Medulla oblongata (tissue), 1 donor: ENCODE measurements at regions not wholly inside any gene's neighbourhood (a gene's known extent, or its start where the extent isn't known, plus 50 kb on each side); places are given as distances from the start of the nearest gene placed in this dataset.

Source experiments
- DNase-seq: peaks from one replicate; pipeline ENCODE4 v3.0.0-alpha.2; 2015; ENCODE audit errors: extremely low spot score

DNA sequence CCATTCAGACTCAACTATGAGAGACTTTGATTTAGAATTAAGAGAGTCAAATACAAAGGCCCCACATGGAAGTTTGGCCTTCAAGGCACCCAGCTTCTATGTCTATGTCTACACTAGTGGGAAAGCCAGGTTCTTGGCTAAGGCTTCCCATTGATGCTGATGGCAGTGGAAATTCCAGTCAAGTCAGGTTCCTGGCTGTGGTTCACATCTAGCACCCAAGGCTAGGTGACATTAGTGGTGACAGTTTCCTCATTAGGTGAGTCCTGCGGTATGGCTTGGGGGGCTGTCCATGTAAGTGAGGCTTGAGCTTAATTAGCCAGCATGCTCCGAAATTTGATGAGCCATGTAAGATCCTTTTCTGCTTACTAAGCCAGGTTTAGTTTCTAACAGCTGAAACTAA lies 460.9 kb downstream of the RMST start:
- no peak for DNase-seq

DNA sequence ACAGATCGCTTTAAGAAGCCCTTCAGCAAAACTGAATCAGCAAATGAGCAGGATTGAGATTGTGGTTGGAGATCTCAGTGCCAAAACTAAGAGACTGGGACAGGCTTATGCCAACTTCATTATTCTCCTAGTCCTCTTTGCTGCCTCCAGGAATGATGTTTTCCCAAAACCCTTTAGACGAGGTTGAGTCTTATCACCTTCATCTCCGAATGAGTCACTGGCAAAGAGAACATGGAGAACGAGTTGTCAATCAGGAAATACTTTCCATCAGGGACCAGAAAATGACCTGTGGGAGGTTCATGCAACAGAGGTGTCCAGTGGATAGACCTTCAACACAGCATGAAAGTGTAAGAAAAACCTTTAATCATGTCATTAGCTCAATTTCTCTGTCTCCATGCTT lies 461.5 kb downstream of the RMST start:
- DNase-seq, result no peak

DNA sequence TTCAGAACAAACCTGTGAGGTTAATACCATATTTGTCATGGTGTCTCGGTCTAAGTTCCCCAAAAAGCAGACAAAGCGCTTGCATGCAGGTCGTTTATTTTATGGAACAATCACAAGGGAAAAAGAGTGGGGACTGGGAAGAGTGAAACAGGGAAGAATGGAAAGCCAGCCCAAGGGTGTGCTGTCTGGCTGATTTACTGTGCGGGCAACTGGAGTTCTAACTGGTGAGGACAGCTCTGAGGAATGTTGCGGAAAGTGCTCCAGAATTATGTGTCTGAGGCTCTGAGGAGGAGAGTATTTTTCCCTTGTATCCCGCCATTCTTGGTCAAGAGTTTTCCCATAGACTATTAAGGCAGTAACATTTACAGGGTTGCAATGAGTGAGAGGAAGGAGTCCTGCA lies 465.4 kb downstream of the RMST start:
- DNase-seq, result no peak

DNA sequence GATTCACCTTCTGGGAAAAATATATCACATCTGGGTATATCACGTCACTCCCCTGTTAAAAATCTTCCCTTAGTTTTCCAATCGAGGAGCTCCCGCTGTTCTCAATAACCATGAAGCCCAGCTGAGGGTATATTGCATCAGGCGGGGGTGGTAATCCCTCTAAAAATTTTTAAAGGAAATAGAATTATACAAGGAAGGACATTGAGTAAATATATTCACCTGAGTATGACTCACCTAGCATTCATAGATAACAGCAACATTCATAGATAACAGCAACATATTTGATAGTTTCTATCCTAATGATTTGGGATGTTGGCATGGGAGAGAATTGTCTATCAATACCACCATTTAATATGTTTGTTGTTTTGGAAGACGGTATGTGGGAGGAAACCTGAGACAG lies 473.6 kb downstream of the RMST start:
- no peak for DNase-seq

DNA sequence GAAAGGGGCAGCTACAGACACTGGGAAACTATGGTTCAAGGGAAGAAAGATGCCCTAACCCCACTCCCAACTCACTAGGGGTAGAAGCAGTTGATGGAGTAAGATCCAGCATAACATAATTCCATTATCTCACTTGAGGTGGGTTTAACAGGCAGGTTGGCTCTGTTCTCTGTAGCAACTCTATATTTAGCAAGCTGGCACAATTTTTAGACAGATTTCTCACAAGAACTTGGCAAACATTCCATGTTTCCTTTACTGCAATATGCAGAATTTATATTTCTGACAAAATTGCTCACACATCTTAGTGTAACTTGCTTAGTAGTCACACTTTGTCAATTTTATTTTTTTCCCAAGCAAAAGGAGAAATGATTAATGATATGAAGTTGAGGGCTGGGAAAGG lies 475.4 kb downstream of the RMST start:
- DNase-seq, result no peak

DNA sequence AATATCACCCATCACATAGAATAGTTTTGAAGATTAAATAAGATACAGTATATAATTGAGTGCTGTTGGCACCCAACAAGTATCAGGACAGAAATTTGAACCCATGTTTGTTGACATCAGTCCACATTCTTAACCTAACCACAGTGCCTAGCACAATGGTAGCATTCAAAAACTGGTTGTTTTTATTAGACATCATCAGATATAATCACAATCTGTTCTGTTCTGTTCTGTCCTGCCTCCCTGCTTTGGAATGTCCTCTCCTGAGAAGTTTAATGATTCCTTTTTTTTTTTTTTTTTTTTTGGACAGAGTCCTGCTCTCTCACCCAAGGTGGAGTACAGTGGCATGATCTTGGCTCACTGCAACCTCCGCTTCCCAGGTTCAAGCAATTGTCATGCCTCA lies 476.6 kb downstream of the RMST start:
- DNase-seq, result no peak

DNA sequence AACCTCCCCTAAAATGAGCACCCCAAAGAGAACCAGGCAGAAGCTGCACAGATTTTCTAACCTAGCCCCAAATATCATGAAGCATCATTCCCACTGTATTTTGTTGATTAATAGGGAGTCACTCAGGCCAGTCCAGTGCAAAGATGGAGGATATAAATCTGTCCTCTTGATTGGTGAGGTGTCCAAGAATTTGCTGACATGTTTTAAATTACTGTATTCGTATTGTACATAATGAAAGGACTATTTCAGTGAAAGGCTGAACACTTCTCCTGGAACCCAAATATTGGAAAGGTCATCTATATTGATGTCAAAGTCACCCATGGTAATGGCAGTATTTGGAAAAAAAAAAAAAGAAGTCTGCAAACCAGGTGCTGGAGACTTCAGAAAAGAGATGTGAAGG lies 477.5 kb downstream of the RMST start:
- no peak for DNase-seq

DNA sequence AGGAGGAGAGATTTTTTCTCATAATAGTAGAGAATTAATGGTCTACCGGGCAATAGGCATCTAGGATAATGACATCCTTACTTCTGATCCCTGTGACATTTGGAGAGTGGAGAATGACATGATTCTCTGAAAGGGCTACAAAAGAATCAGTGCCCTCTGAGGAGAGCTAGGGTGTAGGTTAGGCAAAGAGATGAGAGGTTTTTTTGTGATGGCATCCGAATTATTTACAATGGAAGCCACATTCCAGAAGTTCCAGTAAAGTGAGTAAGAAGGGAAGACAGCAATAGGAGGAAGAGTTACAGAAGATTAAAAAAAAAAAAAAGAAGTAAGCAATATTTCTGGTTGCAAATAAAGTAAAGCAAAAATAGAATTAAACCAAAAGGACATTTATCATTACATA lies 478.0 kb downstream of the RMST start:
- DNase-seq, result no peak

DNA sequence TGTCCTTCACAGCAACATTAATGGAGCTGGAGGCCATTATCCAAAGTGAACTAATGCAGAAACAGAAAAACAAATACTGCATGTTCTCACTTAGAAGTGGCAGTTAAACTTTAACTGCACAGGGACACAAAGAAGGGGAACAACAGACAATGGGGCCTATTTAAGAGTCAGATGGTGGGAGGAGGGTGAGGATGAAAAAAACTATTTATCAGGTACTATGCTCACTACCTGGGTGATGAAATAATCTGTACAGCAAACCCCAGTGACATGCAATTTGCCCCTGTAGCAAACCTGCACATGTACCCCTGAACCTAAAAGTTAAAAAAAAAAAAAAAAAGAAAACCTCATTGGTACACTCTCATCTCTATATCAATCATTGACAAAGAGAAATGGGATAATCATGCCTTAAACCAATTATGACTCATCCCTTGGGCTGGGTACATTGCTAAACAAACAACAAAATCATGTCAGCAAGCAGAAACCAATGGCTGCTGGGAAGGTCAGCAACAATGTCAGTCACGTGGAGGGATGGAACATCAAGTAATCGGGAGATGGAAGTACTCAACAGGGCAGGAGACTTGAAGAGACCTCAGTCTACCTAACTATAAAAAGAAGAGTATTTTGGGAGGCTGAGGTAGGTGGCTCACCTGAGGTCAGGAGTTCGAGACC lies 479.2 kb downstream of the RMST start:
- no peak for DNase-seq

DNA sequence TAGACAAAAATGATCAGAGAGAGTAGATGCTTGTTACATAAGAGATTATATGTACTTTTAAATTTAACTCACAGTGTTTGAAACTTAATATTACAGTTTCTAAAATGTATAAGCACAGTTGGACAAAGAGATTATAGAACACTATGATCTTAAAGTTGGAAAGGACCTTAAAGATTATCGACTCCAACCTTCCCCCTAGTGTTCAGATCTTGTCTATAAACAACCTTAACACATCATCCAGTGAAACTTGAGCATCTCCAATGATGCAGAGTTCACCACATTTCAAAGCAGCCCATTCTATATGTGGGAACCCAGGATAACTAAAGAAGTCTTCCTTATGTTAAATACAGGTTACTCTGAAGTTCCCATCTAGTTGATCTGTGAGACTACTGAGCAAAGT lies 480.8 kb downstream of the RMST start:
- no peak for DNase-seq

DNA sequence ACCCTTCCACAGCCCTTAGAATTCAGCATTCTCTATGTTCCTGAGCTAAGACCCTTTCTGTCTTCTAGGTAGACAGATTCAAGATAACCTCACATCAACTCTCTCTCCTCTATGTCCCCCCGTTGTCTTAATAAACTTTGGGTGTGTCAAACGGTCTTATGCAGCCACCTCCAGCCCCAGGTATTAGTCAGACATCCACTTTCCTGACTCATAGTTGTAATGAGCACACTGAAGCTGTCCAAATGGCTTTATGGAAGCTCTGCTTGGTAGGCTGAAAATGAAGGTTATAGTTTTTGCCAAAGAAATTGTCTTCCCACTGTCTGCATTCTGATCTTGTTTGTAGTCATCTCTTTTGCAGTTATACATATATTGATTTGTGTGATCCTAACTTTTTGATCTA lies 482.0 kb downstream of the RMST start:
- no peak for DNase-seq

DNA sequence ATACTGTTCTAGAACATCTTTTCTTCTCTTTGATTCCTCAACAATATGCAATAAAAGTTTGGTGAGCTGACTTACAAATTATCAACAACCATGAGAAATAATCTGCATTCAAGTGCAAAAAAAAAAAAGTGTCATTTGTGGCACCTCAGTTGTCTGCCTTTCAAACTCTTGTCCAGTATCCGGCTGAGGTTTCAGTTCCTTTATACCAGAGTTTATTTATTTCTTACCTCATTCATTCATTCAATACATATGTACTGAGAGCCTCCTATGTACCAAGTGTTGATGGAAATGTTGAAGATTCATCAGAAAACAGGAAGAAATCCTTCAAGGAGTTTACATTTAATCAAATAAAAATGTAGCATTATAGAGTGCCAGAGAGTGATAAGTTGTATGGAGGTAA lies 484.1 kb downstream of the RMST start:
- DNase-seq, result no peak

DNA sequence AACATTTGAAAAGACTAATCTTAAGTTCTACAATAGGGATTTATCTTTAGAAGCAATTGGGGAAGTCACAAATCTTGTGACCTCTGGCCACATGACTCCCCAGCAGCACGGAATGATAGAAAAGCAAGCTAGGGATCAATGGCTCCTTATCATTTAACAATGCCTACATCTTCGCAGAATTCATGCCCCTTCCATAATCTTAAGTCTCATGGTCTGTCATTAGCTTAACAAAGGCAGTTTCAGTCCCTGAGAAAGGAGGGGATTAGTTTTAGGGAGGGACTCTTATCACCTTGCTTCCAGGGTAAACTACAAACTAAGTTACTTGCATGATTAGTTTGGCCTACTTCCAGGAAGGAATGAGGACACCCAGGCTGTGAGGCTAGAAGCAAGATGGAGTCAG lies 486.0 kb downstream of the RMST start:
- DNase-seq, result no peak

DNA sequence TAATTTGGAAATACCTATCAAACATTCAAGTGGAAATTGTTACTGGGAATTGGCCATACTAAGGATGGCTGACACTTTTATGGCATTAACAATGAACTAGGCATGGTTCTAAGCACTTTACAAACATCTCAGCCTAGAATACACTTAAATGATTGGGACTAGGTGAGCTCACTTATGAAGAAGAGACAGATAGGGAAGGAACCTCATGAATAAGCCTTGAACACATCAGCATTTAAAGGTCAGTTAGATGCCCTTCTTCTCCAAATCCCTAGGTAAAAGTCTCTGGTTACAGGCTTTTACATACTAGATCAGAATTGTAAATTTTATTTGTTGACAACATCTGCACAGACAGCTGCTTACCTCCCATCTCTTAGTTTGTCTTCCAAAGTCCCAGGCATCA lies 488.6 kb downstream of the RMST start:
- DNase-seq, result no peak

DNA sequence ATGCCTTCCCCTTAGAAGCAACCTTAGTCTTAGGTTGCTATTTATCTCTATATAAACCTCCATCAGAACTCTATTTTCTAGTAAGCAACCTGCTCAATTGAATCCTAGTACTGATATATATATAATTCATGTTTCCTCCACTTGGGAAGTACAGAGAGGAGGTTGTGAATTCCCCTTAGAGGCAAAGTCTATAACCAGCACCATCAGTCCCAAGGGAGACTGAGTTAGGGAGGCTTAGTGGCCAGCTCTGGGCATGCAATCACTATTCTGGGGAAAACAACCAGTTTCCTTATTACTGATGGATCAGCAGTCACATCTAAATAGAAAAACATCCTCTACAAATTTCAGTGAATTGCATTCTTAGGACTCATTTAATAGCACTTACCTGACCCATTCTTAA lies 489.1 kb downstream of the RMST start:
- no peak for DNase-seq

DNA sequence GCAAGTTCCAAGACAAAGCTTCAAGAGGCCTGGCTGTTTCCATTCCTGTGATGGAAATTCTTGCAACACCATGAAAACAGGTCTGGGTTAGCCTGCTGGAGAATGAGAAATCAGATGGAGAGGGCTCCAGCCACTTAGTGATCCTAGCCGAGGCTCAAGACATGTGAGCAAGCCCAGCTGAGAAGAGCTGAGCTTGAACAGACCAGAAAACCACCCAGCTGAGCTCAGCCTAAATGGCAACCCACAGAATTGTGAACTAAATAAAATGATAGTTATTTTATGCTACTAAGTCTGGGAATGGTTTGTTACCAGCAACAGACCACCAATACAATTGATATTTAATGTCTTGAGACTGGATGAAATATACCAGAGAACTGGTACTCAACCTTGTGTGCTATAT lies 494.5 kb downstream of the RMST start:
- no peak for DNase-seq

DNA sequence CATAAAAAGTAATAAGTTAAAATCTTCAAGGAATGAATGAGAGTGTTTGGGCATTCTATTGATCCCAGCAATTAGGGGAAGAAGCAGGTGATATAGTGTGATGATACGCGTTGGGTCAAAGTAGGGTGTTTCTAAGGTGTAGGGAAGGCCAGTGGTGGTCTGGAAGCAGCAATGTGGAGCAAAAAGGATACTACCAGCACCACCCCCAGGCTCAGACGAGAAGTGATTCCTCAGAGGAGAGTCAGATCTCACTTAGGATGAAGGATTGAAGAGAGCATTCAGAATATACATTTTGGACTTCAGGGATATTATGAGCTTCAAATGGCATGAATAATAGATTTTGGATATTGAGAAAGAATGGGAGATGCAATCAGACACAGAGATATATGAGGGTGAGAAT lies 497.6 kb downstream of the RMST start:
- DNase-seq, result no peak

DNA sequence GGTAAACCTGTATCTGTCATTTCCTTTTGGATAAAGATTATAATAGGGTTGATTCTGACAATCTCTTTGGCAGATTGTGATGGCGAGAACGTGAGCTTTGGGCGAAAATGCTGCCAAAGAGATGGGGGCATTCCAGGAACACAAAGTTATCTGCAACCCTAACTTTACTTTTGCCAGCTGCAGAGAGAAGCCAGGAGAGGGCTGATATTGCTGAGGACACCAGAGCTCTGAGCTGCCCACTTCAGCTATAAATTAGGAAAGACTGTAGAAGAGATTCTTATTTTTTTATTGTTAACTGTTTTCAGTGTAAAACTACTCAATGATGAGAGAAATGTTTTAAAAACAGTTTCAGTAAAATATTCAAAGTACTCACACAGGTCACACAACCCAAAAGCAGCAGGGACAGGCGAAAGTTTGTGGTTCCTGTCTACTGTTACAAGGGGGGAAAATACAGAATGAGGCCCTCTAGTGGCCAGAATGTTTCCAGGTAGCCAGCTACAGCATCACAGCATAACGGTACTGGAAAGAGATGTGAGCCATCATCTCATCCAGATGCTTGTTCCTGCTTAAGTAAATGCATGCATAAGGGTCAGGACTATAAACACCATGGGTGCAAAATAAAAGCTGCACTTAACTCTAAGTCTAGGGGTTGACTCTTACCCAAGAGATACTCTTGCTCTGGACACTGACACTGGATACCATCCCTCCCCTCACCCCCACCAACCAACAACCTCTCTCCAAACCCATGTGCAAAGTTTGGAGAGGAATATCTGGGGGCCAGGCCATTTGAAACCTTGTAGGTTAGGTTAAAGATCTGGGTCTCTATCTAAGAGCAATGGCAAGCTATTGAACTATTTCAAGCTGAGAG lies 498.4 kb downstream of the RMST start:
- DNase-seq, result peak; percentile 37

DNA sequence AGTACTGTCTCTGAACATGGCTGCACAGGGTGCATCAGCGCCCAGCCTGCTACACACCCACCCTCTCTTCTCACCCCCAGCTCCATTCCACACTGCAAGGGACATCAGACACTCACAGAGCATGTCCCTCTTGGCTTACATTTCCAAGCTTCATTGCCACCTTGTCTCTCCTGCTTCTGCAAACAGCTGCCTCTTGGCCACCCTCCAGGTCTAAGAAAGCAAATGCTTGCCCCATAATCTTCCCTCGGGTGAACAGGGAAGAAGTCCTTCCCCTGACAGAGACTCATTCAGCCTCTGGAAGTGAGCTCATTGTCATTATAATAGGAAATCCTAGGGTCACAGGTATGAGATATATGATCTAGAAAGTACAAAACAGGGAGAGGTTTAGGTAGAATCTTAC lies 505.2 kb downstream of the RMST start:
- no peak for DNase-seq

DNA sequence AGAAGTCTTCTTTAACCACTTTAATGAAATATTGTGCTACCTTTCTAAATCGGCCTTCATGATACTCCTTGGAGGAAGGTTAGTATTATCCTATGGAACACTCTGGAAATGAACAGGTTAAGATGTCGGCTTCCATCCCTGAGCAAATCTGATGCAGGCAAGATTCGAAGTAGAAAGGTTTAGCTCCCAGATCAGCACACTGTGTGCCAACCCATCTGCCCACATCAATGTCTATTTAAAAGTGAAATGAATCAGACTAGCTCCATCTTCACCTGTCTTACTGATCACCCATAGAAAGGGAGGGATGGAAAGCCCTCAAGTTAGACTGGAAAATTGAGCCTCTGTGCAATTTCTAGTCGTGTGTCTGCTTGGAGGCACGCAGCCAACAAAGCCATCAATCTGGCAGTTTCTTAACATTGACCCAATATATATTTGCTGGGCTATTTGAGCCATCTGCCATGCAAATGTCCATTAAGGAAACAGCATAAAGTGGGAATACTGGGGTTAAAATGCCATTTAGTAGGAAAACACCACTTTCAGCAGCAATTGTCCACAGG lies 506.1 kb downstream of the RMST start:
- DNase-seq, result no peak

DNA sequence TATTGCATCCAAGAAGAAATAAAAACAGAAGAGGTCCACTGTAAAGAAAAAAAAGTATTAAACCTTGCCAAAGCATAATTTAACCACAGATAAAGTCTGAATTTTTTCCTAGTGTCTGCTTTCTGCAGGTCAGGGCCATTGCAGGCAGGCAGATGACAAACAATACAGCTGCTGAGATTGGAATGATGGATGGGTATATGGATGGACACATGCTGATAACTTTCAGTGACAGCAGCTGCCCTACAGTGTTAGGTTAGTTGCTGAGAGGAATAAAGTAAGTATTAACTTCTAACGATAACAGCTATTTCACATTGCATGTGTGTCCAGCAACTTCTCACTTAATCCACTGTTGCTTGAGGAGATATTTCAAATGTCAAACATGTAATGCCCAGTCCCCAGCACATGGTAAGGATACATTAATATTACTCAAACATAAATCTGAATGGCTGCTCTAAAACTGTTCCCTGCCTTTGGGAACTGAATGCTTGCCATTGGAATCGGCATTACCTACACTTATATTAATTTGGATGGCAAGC lies 515.3 kb downstream of the RMST start:
- DNase-seq, result no peak

DNA sequence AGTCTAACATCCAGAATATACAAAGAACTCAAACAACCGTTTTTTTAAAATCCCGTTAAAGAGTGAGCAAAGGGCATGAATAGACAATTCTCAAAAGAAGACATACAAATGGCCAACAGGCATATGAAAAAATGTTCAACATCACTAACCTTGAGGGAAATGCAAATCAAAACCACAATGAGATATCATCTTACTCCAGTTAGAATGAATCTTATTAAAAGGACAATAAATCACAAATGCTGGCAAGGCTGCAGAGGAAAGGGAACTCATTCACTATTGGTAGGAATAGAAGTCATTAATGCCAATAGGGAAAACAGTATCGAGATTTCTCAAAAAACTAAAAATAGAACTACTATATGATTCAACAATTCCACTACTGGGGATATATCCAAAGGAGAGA lies 520.1 kb downstream of the RMST start:
- DNase-seq, result no peak

DNA sequence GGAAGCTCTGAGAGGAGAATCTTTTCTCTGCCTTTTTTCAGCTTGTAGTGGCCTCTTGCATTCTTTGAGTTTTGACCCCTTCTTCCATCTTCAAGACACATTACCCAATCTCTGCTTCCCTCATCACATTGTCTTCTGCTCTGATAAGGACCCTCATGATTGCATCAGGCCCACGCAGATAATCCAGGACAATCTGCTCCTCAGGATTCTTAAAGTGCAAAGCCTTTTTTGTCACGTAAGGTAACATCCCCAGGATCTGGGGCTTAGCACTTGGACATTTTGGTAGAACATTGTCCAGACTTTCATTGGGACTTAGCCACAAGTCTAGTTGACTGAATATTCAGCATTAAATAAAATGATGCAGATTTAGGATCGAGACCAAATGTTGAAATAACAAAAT lies 521.2 kb downstream of the RMST start:
- DNase-seq, result no peak
